A673 (cell line): ENCODE measurements at regions not wholly inside any gene's neighbourhood (a gene's known extent, or its start where the extent isn't known, plus 50 kb on each side); places are given as distances from the start of the nearest gene placed in this dataset.

Experiments
- BruUV-seq: library from RNA; stranded (reverse); fragments of 400-500 nt; replicated peaks from 2 replicates; lab custom pipeline; 2021; lab: Mats Ljungman, UMichigan
- CTCF ChIA-PET: fragments of 300-600 bp; sonication (Branson Sonifier 250); formaldehyde crosslinking; loops from one replicate; lab custom pipeline; 2022; ENCODE audit warnings: antibody characterized with exemption; lab: Charles Lee
- POLR2A ChIA-PET: fragments of 300-600 bp; sonication (Branson Sonifier 250); formaldehyde crosslinking; loops from one replicate; lab custom pipeline; 2022; ENCODE audit warnings: antibody characterized with exemption; ENCODE audit not compliant: low non-redundant PET; lab: Charles Lee
- DNase-seq: peaks from one replicate; pipeline ENCODE4 v3.0.0-alpha.2; 2015; ENCODE audit warnings: low spot score
- H3K27ac ChIP-seq: fragments of 200-600 bp; sonication (generic); 2 replicates; pipeline ENCODE4 v1.5.1; 2016; ENCODE audit warnings: mixed run types, low read depth, mild to moderate bottlenecking, mixed read lengths, antibody characterized with exemption, low read length; ENCODE audit not compliant: poor library complexity, severe bottlenecking
- H3K27me3 ChIP-seq: fragments of 200-600 bp; sonication (generic); replicated peaks from 2 replicates; pipeline ENCODE4 v1.6.1; 2017; ENCODE audit warnings: mixed run types, low read depth, mild to moderate bottlenecking, mixed read lengths, antibody characterized with exemption, low read length; ENCODE audit not compliant: insufficient read depth, poor library complexity
- H3K36me3 ChIP-seq: fragments of 200-600 bp; sonication (generic); 2 replicates; pipeline ENCODE4 v1.6.1; 2016; ENCODE audit warnings: mixed run types, mild to moderate bottlenecking, mixed read lengths, antibody characterized with exemption, low read length; ENCODE audit not compliant: insufficient read depth, poor library complexity, severe bottlenecking
- H3K4me1 ChIP-seq: fragments of 200-600 bp; sonication (generic); 2 replicates; pipeline ENCODE4 v1.6.1; 2017; ENCODE audit warnings: mixed run types, mild to moderate bottlenecking, mixed read lengths, antibody characterized with exemption, low read length; ENCODE audit not compliant: insufficient read depth, poor library complexity, severe bottlenecking
- H3K4me3 ChIP-seq: fragments of 200-600 bp; sonication (generic); 2 replicates; pipeline ENCODE4 v1.5.1; 2016; ENCODE audit warnings: low read depth, mixed run types, mild to moderate bottlenecking, mixed read lengths, low read length; ENCODE audit not compliant: poor library complexity, severe bottlenecking
- H3K9me3 ChIP-seq: fragments of 200-600 bp; sonication (generic); 2 replicates; pipeline ENCODE4 v1.6.1; 2016; ENCODE audit warnings: mixed run types, low read depth, mild to moderate bottlenecking, mixed read lengths, antibody characterized with exemption, low read length; ENCODE audit not compliant: poor library complexity, severe bottlenecking
- CTCF ChIP-seq: fragments of 300-800, 200-600 bp; sonication (generic); conservative IDR thresholded peaks from 2 replicates; pipeline ENCODE4 v1.5.1; 2017; ENCODE audit warnings: low read depth, mild to moderate bottlenecking, antibody characterized with exemption, low read length, moderate library complexity, mixed read lengths
- EZH2 ChIP-seq: fragments of 200-600 bp; sonication (generic); IDR thresholded peaks from 2 replicates; pipeline ENCODE4 v1.6.1; 2017; ENCODE audit warnings: borderline replicate concordance, low read depth, mild to moderate bottlenecking, mixed read lengths, antibody characterized with exemption, low read length; ENCODE audit not compliant: poor library complexity, severe bottlenecking
- intact Hi-C: fragments of 100-400 bp; cut with micrococcal nuclease; formaldehyde crosslinking; loops from one replicate; pipeline ENCODE4 v1.10.0; 2022; ENCODE audit not compliant: unreplicated experiment

GRCh38 chr3:40719660-40720287, 195.0 kb downstream of the ZNF621 start:
- BruUV-seq, result no TSS peak
- CTCF ChIA-PET, result no interaction called here

GRCh38 chr3:40720341-40720740, 195.6 kb downstream of the ZNF621 start:
- no TSS peak for BruUV-seq

More at GRCh38 chr3:40719660-40720287, 195.0 kb downstream of the ZNF621 start:
- intact Hi-C loops, result no loop called here
- Histone ChIP-seq H3K9me3 (no peaks in the 10 kb centered on the region), H3K36me3 (no peaks in the 10 kb centered on the region), H3K4me3 (no peak overlapping the region), H3K27me3 (no peaks in the 10 kb centered on the region), H3K4me1 (no peaks in the 10 kb centered on the region), H3K27ac (no peak overlapping the region)
- TF ChIP-seq CTCF (no peak), EZH2 (no peak)
- POLR2A ChIA-PET, result no interaction called here
- no peak for DNase-seq

GRCh38 chr3:40720863-40721262, 196.1 kb downstream of the ZNF621 start:
- Histone ChIP-seq H3K9me3 (no peaks in the 10 kb centered on the region), H3K27ac (no peak overlapping the region), H3K27me3 (no peaks in the 10 kb centered on the region), H3K36me3 (no peaks in the 10 kb centered on the region), H3K4me1 (no peaks in the 10 kb centered on the region), H3K4me3 (no peak overlapping the region)
- no peak for DNase-seq
- no TSS peak for BruUV-seq
- intact Hi-C loops, result no loop called here
- CTCF ChIA-PET, result no interaction called here
- POLR2A ChIA-PET, result no interaction called here
- TF ChIP-seq EZH2 (no peak), CTCF (no peak)

More at GRCh38 chr3:40720341-40720740, 195.6 kb downstream of the ZNF621 start:
- TF ChIP-seq CTCF, result no peak
- TF ChIP-seq EZH2, result no peak
- no peaks in the 10 kb centered on the region for H3K27me3 ChIP-seq
- intact Hi-C loops, result no loop called here
- ChIA-PET POLR2A (no interaction called here), CTCF (no interaction called here)
- H3K4me1 ChIP-seq, result no peaks in the 10 kb centered on the region
- no peak for DNase-seq
- H3K36me3 ChIP-seq, result no peaks in the 10 kb centered on the region
- H3K4me3 ChIP-seq, result no peak overlapping the region
- no peaks in the 10 kb centered on the region for H3K9me3 ChIP-seq
- no peak overlapping the region for H3K27ac ChIP-seq
